Activated CD4-positive, alpha-beta T cell treated with anti-CD3 and anti-CD28 coated beads, Interleukin-2, amount 50 U/mL, for 48 hours (primary cell): ENCODE measurements at regions not wholly inside any gene's neighbourhood (a gene's known extent, or its start where the extent isn't known, plus 50 kb on each side); places are given as distances from the start of the nearest gene placed in this dataset.

ENCODE experiments used
- DNase-seq, 2 experiments: peaks; one replicate each; pipeline ENCODE4 v3.0.0-alpha.2; 2020

DNA sequence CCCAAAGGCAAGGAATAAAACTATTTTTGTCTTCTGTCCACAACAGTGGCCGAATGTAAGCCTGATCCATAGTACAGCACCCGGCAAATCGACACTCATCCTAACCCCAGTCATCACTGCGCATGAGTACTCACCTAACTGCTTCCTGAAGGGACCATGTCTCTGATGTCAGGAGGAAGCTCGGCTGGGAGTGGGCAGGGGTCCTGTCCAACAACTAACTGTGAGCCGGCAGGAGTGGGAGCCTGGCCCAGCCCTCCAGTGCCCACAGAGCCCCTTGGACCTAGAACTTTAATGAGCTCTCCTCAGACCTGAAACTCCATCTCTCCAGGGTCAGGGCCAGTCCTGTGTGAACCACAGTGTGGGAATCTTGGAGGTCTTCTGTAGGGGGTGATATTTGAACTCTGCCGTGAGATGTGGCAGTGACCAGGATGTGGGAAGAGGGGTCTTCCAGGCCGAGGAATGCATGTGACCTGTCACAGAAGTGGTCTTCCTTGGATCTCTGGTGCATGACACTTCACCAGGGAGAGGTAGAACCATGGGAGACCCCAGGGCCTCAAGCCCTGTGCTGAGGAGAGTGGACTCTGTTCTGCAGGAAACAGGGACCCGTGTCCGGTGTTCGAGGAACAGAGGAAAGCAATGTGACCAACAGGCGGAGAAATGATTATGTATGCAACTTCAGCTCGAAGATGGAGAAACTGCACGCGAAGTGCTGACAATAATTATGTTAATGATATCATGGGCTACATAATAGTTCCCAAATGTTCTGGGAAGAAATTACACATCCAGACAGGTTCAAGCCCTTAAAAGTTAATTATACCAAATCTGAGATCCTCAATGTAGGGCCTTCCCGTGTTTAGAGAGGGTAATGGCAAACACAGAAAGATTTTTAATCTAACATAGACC, 240.1 kb upstream of the HDAC4 start:
- DNase-seq = no peak

DNA sequence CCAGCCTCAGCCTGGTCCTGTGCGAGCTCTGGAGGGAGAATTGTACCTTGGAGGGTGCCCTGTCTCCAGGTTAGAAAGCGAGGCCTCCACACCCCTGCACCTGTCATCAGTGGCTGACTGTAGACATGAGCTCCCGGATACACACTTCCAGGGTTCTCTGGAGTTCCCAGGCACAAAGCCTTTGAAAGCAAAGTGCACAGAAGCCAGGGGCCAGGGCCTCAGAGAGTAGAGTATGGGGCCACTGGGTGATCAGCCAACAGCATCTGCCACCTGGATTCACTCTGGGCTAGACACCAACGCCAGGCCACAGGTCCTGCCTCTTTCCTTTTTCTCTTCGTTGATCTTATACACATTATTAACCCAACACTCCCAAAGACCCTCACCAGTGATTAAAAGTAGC, 239.4 kb upstream of the HDAC4 start:
- DNase-seq = no peak

DNA sequence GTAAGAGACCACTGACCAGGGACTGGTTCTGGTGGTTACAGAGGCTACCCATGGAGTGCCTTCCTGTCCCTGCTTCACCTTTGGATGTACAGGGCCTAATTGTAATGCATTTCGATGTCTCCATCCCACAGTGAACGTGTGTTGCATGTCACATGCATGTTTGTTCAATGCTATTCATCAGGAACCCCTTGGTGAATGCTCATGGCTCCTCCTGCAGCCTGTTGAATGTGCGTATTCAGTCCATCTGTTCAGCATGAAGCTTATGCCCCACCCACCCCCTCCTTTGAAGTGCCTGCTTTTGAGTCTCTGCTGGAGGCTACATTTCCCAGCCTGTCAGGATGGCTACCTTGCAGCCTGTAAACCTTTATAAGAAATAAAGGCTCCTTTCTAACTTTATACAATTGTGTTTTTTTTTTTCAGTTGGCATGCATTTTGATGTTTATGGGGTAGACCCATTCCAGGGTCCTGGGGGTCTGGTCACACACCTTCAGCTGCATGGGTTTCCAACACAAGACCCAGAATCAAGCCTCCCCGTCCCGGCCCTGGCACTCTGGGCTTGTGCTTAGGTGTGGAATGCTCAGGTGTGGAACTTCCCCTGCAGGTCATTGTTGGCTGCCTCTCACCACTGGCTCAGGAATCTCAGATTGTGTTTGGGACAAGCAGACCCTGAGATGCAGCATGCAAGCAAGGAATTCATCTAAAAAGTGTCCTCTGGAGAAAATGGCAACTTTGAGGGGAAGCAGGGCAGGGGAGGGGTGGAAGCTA, 238.8 kb upstream of the HDAC4 start:
- DNase-seq = no peak

DNA sequence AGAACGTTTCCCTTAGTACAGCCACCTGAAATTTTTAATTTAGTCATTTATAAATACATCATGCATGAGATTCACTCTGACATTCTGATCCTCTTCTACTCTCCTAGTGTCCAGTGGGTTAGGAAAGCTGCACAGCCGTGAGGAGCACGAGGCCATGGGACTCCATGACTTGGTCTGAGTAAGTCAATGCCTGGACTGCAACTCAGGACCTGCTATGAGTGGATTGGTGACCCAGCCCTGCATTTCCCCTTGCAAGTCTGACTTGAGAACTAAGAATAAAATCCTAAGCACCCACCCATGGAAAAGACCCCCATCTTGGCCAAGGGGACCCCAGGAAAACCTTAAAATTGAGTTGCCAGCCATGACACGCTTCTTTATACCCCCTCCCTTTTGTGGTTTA, 237.6 kb upstream of the HDAC4 start:
- no peak for DNase-seq

DNA sequence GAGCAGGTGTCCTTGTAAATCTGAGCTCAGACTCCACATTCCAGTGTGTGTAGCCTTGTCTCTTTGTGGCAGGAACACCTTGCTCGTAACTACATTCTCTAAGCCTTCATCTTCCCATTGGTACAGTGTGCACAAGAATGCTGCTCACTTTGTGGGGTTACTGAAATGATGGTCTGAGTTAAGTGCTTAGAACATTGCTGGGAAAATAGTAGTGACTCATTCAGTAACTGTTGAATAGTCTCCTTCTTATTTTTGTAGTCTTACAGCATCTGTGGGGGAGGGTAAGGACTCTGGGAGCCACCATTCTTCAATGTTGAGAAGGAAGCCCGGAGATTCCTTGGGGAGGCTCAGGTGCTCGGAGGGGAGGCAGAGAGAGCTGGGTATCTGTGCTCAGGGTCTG, 236.0 kb upstream of the HDAC4 start:
- DNase-seq = no peak

DNA sequence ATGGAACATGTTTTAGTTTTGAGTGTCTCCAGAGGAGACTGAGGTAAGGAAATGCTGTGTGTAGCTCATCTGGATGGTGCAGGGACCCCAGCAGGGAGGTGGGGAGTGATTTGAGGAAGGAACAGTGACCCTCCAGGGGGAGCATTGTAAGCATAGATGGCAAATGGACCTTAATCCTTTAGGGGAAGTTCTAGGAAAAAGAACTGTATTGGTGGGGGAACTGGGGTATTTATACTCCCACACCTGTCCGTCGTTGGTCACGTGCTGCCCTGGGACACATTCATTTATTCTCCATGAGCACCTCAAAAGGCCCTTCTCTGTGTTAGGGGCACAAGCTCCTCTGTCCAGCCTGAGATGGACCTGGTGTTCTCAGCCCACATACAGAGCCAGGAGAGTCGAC, 233.9 kb upstream of the HDAC4 start:
- DNase-seq = no peak

DNA sequence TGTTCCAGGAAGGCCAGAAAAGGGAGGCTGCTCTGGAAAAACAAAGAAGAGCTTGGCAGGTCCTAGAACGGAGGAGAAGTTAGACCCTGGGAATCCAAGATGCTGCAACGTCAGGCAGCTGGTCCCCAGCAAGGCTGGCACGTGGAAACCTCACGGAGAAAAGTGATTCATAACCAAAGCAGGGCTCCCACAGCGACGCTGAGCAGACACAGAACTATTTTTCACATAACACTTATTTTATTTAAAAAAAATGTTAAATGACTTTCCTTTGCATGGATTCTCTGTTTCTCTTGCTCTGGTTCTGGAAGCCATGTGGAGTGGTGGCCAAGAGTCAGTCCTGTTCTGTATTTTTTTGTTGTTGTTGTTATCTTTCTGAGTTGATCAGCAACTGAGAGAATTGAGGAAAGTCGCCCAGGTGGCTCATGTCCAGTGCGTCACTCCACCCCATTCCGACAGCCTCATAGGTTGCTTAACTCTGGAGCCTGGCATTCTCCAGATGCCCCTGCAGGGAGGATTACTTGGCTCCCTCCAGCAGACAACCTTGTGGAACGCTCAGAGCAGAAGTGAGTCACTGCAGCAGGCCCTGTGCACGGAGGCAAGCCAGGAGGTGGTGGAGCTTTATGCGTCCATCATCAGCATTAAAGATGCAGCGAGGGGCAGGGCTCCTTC, 229.9 kb upstream of the HDAC4 start:
- no peak for DNase-seq

DNA sequence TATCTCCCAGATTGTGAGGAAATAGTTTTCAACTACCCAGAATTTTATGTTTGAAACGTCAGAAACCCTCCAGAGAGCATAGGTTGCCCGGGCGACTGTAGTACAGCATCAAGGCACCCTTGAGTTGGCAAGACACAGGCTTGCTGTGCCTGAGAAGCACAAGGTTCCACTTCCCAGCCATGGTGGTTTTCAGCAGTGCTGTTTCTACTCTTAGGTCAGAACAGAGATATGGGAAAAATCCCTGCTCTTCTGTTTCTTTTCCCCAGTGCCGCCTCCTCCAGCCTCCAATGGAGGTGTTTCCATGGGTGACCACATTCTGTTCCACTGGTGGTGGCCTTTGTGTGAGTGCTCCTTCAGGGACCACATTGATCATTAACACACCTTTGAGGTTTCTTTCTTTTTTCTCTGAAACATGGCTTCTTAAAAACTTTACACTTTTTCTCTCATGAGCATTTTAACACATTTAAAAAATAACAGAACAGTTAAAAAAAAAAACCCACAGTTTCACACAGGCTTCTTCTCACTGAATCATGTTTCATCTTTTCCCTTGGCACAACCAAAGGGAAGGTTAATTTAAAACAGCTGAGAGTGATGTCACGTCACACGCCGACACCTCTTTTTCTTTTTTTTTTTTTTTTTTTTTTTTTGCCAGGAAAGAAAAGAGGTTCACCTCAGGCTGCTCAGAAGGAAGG, 229.3 kb upstream of the HDAC4 start:
- no peak for DNase-seq

DNA sequence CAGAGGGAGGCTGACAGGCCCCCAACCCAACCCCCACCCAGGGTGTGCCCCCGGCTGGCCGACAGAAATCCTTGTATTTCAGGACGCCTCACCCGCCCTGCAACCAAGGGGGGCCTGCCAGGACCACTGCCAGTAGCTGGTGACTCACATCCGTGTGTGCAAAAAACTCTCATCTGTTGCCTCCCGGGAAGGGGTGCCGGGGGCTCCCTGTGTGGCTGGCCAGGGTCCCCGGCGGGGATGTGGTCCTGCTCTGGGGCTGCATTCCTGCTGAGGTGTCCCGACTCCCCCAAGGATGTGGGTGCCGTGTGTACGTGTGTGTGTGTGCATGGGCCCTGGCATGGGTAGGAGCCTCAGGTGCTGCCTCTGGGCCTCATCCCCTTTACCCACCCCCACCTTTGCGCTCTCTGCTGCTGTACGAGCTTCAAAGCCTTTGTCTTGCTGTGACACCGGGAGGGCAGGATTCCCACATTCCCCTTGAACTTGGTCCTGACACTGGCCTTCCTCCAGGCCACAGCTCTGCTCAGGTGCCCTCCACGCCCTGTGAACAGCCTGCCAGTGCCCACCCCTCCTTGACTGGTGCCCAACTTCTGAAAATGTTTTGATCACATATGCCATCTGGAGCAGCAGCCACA, 226.3 kb upstream of the HDAC4 start:
- DNase-seq = no peak

DNA sequence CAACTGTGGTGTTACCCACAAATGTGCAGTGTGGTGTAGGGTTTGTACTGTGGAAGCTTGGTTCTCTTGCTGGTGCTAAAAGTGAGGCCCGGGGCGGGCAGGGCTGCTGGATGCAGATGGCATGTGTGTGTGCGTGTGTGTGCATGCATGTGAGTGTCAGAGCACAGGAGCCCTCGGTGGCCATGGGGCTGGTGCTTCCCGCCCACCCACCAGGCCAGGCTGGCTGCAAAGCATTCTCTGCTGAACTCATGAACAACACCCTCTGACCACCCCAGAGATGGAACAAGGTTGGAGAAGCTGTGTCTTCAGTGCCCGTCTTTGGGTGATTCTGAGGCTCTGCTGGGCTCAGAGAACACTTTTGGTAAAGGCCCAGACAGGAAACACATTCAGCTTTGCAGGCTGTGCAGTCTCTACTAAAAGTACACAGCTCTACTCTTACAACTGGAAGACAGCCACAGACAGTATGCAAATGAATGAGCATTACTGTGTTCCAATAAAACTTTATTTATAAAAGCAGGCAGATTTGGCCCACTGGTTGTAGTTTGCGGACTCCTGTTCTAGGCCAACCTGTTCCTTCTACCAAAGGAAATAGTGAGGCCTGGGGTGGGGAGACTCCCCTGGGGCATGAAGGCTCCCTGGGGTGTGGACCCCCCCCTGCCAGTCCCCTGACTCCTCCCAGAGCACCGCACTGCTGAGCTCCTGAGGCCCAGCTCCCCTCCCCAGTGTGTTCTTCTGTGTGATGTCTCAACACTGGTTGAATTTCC, 225.3 kb upstream of the HDAC4 start:
- DNase-seq = no peak

DNA sequence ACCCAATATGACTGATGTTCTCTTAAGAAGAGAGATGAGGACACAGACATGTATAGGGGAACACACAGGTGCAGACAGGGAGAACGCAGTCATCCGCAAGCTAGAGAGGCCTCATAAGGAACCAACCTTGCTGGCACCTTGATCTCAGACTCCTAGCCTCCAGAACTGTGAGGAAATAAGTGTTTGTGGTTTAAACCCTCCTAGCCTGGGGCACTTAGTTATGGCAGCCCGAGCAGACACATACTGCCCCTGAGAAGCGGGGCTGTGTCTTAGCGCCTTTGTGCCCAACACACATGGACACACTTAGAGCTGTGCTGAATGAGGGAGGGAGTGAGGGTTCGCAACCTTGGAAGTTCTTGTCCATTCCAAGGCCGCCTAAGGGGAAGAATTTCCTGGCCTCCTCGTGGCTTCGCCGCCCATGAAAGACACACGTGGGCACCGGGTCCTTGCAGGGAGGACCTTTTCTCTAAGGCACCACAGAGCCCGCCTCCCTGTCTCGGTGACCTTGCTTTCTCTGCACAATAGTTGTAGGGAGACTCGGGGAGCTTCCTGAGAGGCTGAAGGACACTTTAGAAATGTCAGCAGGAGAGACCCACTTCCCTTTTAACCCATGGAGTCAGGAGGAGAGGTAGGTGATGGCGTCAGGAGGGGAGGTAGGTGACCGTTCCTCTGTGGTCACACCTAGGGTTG, 224.5 kb upstream of the HDAC4 start:
- no peak for DNase-seq

DNA sequence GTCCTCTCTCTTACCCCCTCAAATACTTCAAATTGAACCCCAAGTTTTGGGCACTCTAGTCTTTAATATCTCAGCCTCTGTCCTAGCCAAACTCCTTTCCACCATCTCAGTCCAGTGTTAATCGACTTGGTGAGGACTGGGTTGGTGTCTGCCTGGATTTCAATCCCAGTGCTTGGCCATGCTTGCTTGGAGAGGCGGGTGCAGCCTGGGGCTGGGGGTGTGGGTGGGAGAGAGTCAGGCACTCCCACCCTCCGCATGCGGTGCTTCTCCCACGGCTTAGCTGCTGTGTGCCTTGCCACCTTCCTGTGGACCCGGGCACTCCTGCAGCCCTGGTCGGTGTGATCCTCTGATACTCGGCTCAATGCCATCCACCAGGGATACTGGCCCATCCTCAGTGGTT, 220.8 kb upstream of the HDAC4 start:
- DNase-seq = no peak

DNA sequence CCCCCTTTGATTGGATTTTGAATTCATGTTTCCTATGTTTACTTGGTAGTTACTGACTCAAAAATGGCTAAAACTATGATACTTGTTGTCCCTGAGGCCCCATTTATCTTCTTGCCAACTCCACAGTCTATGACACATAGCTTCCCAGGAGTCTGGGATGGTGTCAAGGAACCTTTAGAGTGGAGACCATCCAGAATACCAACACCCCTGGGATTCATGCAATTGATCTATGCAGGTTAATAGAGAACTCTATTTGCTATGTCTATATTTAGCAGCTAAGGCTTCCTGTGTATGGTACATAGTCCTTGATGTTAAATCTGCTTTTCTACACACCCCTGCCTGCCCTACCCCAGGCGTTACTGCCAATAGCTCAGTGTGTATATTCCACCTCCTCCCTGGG, 218.5 kb upstream of the HDAC4 start:
- no peak for DNase-seq

DNA sequence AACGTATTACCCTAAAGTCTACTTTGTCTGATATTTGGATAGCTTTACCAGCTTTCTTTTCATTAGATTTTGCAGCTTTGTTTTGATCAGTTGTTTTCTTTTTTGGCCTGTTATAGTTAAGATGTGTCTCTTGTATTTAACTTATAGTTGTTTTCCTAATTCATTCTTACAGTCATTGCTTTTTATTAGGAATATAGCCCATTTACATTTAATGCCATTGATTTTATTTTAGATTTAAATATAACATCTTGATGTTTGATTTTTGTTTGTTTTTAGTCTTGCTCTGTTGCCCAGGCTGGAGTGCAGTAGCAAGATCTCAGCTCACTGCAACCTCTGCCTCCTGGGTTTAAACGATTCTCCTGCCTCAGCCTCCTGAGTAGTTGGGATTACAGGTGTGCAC, 215.9 kb upstream of the HDAC4 start:
- no peak for DNase-seq

DNA sequence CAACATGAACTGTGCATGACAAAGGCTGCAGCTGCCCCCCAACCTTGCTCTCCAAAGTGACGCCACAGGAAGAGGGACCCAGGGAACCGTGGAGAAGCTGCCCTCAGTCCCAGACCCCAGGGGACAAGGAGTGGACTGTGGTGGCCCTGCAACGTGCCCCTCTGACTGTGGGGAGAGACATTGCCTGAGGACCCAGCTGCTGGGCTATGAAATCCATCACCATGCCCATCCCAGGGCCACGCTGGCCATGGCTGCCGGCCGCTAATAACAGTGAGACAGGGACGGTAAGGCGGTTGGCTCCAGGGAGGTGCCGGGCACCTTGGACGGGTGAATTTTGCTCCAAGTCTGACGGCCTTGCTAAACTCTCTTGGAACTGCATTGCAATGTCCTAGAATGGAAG, 211.3 kb upstream of the HDAC4 start:
- DNase-seq = no peak

DNA sequence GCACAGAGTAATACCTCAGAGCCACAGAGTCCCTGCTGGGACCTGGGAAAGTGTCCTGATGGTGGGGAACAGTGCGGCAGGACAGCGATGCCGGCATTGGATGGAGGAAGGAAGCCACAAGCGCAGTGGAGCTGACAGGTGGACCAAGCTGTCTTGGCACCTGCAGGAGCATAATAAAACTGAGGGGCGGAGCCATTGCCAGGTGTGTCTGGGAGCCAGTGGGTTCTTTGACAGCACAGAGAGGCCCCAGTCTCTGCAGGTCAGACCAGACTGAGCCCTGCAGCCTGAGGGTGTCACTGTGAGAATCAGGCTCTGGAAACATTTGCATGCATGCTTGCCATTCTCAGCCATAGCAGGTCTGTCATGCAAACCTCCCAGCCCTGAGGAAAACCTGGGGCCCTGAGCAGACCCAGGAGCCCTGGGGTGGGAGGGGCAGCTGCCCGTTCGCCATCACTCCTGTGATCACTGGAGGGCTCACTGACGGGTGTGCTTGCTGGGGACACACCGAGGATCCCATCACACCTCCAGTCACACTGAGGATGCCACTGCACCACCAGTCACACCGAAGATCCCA, 210.5 kb upstream of the HDAC4 start:
- DNase-seq = no peak

DNA sequence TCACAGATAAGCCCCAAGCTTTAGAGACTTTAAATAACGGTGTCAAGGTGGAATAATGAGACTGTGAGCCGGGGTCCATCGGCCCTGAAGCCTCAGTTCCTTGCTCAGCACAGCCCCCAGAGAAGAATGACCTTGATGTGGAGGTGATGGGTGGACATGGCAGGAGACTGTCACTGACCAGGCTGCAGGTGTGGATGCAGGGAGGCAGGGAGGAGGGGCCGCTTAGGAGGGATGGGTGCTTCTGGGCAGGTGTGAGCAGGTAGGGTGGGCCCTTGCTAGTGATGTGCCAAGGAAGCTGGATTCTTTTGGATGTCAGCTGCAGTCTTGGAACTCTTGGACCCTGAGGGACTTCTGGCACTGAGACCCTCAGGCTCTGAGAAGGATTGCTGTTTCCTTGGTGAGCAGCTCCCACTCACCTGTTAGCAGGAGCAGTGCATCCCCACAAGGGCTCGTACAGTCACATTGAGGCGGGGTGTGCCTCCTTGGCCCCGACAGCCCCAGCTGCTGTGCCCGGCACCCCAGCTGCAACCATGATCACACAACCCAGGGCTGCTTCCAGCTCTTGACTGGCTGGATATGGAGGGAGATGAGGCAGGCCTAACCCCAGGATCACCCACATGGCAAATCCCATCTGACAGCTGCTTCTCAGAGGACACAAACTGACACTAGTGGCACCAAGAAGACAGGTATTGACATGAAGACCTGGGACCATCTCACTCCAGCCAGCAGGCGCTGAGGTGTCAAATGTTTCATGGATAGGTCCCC, 209.8 kb upstream of the HDAC4 start:
- DNase-seq = no peak

DNA sequence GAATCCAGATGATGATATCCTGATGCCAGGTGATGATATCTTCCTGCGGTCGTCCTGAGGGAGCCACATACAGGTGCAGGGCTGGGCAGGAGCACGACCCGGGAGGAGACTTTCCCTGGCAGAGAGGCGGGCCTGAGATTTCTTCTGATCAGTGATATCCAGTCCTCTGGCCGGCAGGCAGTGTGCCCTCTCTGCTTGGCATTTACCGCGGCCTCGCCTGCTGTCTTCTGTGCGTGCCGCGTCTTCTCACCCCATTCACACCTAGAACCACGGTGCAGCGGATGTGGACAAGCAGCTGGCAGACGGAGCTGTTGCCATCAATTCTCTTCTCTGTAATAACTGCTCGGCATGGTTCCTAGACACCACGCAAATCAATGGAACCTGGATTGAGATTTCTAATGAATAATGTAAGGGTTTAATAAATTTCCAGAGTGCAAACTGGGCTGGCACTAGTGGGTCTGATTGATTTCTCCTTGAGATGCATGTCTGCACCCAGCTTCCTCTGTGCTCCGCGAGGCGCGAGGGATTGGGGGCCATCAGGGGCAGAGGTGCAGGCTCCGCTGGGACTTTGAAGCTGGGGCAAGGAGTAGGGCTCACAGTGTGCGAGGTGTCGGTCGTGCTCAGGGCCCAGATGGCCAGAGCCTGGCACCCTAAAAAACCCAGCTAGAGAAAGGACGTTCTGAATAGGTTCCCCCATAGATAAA, 208.9 kb upstream of the HDAC4 start:
- DNase-seq = no peak

DNA sequence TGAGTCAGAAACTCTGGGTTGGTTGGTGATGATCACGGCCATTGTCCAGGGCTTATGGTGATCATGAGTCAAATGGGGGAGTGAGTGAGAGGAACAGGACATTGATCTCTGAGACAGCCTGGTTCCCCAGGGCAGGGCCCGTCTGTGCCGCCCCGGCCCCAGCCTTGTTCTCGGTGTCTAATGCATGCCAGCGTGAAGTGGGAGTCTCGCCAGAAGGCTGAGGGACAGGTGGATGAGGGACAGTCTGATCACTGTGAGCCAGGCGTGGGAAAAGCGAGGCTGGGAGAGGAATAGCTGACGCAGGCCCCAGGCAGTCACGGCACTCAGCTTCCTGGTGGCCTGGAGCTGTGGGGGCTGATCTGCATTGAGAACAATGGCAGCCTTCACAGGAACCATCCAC, 208.3 kb upstream of the HDAC4 start:
- DNase-seq = no peak
